ENCODE measurements at regions not wholly inside any gene's neighbourhood (a gene's known extent, or its start where the extent isn't known, plus 50 kb on each side); places are given as distances from the start of the nearest gene placed in this dataset.

DNA sequence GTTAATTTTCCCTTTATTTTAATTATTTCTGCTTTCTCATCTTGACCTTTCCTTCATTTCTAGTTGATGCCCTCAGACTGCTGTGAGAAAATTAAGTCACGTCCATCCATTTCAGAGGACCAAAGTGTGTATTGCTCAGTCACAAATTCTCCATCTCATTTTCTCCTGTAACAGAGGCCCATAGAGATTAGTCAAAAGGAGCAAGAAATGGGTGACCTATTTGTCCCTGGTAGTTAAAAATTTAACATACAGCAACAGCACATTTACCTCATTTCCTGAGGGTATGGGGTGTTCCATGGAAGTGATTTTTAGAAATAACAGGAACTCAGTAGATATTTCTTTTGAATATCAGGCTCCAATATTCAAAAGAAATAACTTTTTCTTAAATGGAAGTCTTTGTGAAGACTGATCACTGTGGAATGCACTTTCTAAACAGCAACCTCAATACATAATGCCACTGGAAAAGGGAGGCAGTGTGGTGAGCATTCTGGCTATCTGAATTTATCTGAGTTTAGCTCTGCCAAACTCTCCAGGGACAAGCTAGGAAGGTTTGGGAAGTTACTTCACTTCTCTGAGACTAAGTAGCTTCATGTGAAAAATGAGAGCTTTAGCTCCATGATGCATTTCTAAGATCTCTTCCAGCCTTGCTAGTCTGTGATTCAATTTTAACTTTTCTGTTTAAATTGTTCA, 808.2 kb downstream of the SQOR start:
- DNase-seq (ENCODE audit: low read depth), result peak; percentile 15
- no peak overlapping the region for H3K4me3 ChIP-seq (ENCODE audit: control insufficient read depth, low read depth, low read length)
- TF ChIP-seq, protein P1, sequence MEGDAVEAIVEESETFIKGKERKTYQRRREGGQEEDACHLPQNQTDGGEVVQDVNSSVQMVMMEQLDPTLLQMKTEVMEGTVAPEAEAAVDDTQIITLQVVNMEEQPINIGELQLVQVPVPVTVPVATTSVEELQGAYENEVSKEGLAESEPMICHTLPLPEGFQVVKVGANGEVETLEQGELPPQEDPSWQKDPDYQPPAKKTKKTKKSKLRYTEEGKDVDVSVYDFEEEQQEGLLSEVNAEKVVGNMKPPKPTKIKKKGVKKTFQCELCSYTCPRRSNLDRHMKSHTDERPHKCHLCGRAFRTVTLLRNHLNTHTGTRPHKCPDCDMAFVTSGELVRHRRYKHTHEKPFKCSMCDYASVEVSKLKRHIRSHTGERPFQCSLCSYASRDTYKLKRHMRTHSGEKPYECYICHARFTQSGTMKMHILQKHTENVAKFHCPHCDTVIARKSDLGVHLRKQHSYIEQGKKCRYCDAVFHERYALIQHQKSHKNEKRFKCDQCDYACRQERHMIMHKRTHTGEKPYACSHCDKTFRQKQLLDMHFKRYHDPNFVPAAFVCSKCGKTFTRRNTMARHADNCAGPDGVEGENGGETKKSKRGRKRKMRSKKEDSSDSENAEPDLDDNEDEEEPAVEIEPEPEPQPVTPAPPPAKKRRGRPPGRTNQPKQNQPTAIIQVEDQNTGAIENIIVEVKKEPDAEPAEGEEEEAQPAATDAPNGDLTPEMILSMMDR (conservative IDR thresholded peaks at IDR 0.05; ENCODE audit: control insufficient read depth, insufficient read depth, low read depth, low read length), result no peak

DNA sequence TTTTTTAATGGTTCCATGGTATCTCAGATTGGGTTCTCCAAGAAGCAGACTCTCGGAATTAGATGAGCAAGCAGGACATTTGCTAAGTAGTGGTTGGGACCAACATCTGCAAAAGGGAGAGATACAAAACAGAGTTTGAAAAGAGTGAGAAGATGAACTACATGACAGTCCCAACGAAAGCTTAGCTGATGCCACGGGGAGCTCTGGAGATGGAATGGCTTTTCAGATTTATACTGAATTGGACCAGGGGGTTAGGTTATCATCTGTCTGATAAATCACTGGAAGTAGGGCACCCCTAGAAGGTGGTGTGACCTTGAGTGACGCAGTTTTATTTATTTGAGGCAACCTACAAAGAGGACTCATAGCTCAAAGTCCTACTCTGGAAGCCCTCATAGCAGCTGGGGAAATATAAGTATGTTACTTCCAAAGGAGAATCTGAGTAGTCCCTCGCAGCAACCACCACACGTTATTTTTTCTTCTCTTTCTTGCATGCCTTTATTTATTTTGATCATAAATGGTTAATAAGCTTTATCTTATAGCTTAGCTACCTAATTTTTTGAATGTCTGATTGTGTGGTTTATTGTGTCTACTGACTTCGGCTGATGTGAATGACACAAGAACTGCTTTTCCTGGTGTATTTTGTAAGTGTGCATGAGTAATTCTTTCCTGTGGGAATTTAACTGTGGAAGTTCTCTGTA, 815.4 kb downstream of the SQOR start:
- no peak for DNase-seq (ENCODE audit: low read depth)
- TF ChIP-seq, protein P1 (conservative IDR thresholded peaks at IDR 0.05; ENCODE audit: control insufficient read depth, insufficient read depth, low read depth, low read length), result no peak
- no peak overlapping the region for H3K4me3 ChIP-seq (ENCODE audit: control insufficient read depth, low read depth, low read length)

DNA sequence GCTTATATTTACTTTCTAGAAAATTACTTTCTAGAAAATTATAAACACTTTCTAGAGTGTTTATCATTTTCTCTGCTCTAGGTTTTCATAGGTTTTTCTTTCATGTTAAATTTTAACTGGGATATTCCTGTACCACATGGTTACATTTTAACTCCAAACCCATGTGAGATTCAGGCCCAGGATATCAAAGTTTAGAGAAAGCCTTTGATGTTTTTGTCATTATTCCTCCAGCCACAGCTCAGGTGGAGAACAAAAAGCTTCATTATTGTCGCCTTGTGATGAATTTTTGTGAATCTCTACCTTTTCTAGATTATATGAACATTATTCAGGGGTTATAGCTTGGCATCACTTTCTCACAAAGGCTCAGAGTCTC, 816.0 kb downstream of the SQOR start:
- TF ChIP-seq, protein P1 (conservative IDR thresholded peaks at IDR 0.05; ENCODE audit: control insufficient read depth, insufficient read depth, low read depth, low read length), result no peak
- DNase-seq (ENCODE audit: low read depth), result no peak

DNA sequence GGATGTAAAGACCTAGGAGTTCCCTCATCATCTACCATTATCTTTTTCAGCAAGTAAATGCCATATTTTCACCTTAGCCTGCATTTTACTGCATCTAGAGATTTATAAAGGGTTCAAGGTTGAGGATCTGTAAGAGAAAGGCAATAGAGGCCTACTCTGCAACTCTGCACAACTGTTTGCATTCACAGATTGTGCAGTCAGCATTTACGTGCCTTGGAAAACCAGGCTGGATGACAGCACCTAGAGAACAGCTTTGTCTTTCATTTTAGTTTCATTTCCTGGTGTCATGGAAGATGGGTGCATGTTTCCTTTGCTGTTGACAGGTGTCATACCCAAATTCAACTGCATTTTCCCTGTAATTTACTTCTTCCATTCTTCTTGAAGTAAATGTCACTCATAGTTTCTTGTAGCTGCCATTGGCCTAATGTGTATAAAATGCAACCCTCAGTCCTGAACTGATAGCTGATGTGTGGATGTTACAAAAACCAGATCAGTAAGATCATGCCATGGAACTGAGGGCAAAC, 817.5 kb downstream of the SQOR start:
- TF ChIP-seq, protein P1 (conservative IDR thresholded peaks at IDR 0.05; ENCODE audit: control insufficient read depth, insufficient read depth, low read depth, low read length), result no peak
- no peak overlapping the region for H3K4me3 ChIP-seq (ENCODE audit: control insufficient read depth, low read depth, low read length)
- no peak for DNase-seq (ENCODE audit: low read depth)

More for the DNA sequence above, 816.0 kb downstream of the SQOR start:
- H3K4me3 ChIP-seq (ENCODE audit: control insufficient read depth, low read depth, low read length), result no peak overlapping the region

DNA sequence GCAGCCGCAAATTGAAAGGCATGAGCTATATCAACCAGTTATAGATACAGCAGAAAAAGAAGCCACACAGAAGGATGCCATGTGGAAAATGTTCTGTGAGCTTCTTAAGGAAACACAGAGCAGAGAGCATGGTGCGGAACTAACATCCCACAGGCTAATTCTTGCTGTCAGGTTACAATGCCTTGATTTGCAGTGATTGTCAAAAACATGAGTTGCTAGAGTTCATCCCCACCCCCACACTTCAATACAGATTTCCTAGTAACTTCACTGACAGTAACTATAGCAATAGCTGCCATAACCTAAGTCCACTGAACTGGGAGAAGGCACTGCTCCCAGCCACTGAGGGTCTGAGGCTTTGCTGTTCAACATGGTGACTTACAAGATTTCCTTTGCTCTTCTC, 821.6 kb downstream of the SQOR start:
- H3K4me3 ChIP-seq (ENCODE audit: control insufficient read depth, low read depth, low read length), result no peak overlapping the region
- DNase-seq (ENCODE audit: low read depth), result no peak
- TF ChIP-seq, protein P1 (conservative IDR thresholded peaks at IDR 0.05; ENCODE audit: control insufficient read depth, insufficient read depth, low read depth, low read length), result no peak

DNA sequence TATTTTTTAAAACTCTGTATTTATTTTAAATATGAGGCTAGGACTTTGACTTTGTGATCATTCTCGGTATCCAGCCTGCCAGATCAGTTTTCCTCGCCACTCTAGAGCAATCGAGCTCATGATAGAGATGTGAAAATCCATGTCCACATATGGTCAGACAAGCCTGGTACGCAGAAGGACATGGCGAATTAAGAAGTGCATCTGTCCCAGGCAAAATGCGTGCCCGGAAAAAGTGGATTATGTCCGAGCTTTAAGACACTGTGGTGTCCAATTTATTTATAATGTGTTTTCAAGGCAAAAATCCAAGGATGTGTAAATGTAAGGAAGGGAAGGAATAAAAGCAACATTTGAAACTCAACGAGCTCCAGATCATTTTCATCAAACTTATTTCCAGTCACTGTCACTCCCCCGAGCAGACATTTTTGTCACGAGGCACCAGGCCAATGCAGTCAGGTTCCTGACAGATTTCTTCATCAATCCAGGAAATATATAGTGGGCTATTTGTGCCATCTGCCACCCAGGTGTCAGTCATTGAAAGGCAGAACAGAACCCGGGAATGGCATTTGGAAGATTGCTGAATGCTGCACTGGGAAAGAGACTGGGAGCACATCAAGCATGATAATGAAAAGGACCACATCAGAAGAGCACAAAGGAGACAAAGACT, 825.7 kb downstream of the SQOR start:
- TF ChIP-seq, protein P1 (conservative IDR thresholded peaks at IDR 0.05; ENCODE audit: control insufficient read depth, insufficient read depth, low read depth, low read length), result no peak
- H3K4me3 ChIP-seq (ENCODE audit: control insufficient read depth, low read depth, low read length), result no peak overlapping the region
- DNase-seq (ENCODE audit: low read depth), result no peak
